GM18511 (cell line): ENCODE measurements at regions not wholly inside any gene's neighbourhood (a gene's known extent, or its start where the extent isn't known, plus 50 kb on each side); places are given as distances from the start of the nearest gene placed in this dataset.
"Not testable (repeated sequence)": the region's sequence is repeated elsewhere in the genome, so short reads cannot be mapped to it uniquely, and the experiment has no call there.

Experiments used
- ATAC-seq: cut with Tn5 transposase; IDR thresholded peaks from one replicate; pipeline ENCODE4 v1.9.1; 2021; ENCODE audit warnings: mild to moderate bottlenecking, moderate library complexity; ENCODE audit not compliant: unreplicated experiment

DNA sequence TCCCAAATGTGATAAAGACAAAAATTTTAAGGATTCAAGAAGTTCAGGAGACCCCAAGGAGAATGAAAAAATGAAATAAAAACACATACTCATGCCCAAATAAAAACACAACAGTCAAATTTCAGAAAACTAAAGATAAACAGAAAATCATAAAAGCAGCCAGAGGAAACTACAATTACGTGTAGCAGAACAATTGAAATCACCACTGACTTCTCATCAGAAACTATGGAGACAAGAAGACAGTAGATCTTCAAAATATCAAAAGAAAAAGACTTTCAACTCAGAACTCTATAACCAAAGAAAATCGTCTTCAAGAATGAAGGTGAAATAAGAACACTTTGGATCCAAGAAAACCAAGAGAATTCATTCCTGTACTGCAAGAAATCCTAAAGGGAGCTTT, 54.9 kb downstream of the DIO3 start:
- no peak for ATAC-seq

DNA sequence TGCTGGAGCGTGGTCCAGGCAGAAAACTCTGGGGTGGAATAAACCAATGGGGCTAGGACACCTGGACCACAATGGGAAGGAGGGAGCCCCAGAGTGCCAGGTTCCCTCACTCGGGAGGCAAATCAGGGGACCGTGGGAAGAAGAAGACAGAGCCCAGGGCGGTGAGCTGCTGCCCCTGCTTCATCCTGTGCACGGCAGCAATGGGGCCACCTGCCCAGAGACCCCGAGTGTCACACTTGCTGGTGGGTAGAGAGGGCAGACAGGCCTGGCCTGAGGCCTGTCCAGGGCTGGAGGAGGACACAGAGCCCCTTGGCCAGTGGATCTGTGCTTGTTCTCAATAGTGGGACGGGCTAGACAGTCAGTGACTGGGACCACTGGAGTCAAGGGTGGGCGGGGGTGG, 58.2 kb downstream of the DIO3 start:
- no peak for ATAC-seq

GRCh38 chr14:101620031-101620788, 58.9 kb downstream of the DIO3 start:
- no peak for ATAC-seq

DNA sequence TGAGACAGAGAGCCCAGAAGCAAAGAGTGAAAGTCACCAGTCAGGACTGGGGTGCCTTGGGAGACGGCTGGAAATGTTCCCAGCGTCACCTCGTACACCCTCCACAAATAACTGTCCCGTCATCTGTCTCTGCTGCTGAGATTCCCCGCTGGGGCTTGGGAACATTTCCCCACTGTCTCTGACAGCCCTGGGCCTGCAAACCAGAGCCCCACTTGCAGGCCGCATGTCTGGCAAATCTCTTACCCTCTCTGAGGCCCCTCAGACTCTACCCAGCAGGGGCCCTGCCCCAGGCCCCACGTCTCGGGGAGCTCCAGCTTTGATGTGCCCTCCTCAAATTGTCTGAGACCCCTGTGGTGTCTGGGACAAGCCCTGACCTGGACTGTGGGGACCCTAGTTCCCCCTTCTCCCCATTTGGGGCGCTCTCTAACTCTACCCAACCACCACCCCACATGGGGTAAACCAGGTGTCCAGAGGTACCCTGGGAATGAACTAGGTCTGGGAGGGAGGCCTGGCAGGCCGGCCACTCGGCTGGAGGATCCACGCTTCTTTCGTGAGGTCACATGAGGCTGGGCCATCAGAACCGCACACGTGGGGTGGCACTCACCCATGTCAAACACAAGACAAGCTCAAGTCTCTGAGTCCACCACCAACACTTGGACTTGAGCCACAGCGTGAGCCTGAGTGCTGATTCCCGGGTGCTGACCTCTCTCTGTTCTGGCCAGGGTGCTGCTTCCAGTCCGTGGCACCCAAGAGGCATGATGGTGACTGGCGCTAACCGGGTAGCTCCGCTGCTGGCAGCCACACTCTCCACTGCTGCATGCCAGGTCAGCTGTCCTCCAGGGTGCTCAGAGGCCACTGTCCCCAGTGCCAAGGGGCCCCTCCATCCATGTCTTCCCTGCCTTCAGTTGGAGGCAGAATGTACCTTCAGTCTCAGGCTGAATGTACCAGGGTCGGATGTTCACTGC, 59.8 kb downstream of the DIO3 start:
- ATAC-seq, result no peak

- no peak for ATAC-seq
Measured at GRCh38 chr14:101622251-101623076, 61.2 kb downstream of the DIO3 start.

DNA sequence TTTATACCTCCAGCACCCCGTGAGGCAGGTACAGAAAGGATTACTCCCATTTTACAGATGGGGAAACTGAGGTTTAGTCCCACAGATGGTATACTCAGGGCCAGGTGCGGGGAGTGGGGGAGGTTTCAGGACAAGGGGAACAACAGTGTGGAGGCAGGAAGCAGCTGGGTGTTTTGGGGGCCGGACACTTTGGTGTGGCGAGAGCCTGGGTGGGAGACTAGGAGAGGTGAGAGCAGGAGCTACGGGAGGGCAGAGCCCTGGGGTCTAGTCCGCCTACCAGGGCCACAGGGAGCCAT, 61.7 kb downstream of the DIO3 start:
- ATAC-seq, result no peak

GRCh38 chr14:101623685-101624444, 62.6 kb downstream of the DIO3 start:
- ATAC-seq, result no peak

DNA sequence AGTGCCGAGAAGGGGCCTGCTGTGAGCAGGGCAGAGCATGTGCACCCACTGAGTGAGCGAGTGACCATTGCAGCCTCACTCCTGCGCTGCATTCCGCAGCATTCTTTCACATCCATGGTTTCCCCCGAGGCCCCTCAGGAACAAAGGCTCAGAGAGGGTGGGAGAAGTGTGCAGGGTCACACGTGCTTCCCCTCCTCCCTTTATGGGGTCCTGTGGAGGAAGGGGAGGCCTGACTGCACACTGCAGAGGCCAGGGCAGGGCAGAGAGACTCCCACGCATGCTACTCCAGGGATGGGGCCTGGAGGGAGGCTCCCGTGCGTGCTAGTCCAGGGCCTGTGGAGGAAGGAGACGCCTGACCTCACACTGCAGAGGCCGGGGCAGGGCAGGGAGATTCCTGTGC, 63.2 kb downstream of the DIO3 start:
- no peak for ATAC-seq

DNA sequence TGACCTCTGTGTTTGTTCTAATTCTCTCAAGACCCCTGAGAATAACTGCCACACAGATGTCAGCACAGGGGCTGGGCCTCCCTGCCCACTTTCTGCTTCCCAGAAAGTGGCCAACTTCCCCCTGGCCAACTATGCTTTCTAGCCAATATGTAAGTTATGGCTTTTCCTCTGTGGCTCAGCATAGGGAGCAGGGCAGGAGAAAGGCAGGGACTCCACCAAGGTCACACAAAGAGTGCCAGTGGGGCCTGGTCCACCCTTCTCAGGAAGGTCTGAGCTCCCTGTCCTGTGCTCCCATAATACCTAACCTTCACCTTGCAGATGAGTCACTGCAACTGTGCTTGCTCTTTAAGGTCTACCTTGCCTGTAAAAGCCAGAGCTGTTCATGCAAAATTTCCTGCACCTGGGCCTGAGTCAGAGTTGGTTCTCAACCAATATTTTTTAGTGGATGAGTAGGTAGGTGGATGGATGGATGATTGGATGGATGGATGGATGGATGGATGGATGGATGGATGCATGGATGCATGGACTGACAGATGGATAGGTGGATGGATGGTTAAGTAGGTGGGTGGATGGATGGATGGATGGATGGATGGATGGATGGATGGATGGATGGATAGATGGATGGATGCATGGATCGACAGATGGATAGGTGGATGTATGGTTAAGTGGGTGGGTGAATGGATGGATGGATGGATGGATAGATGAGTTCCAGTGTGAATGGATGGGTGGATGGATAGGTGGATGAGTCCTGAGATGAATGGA, 64.2 kb downstream of the DIO3 start:
- ATAC-seq, result no peak

GRCh38 chr14:101626331-101626730, 65.0 kb downstream of the DIO3 start:
- no peak for ATAC-seq

DNA sequence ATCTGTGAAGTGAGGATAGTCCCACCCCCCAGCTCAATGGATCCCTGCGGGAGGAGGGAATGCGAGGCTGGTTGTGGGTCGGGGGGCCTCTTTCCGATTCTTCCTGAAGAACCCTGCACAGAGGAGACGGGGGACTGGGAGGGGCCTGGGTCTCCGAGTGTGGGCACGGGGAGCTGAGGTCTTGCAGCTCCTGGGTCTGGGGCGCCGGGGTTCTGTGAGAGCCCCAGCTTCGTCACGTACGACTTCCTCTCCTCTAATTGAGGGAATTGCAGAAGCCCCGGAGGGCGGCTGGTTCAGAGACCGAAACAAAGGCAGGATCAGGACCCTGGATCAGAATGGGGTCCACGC, 66.6 kb downstream of the DIO3 start:
- ATAC-seq, result no peak

DNA sequence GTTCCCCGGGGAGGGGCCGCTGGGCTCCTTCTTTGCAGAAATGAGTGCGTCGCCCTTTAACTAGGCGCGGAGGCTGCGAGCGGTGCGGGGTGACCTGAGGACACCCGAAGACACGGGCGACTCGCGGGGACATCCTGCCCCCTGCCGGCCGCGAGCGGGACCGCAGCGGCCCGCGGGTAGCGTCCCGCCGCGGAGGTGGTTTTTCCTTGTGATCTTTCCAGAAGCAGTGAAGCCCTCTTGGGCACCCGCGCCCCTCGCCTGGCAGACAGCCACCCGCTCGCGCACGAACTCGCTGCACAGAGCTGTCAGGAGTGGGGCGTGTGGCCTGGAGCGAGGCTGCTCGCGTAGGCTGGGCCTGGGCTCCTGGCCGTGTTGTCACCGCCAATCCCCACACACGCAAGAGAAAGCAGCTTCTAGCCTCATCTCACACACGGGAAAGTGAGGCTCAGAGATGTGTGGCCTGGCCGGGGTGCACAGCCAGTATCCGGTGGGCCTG, 67.2 kb downstream of the DIO3 start:
- ATAC-seq, result peak; percentile 72

GRCh38 chr14:101628975-101629374, 67.7 kb downstream of the DIO3 start:
- no peak for ATAC-seq

- no peak for ATAC-seq
Measured at GRCh38 chr14:101630056-101630965, 69.0 kb downstream of the DIO3 start.

- no peak for ATAC-seq
Measured at GRCh38 chr14:101631199-101631598, 69.9 kb downstream of the DIO3 start.

- not testable (repeated sequence) for ATAC-seq
Measured at GRCh38 chr14:101631970-101632369, 70.7 kb downstream of the DIO3 start.

GRCh38 chr14:101632520-101632919, 71.2 kb downstream of the DIO3 start:
- no peak for ATAC-seq

GRCh38 chr14:101633276-101633675, 72.0 kb downstream of the DIO3 start:
- ATAC-seq, result no peak
